ENCODE measurements at regions not wholly inside any gene's neighbourhood (a gene's known extent, or its start where the extent isn't known, plus 50 kb on each side); places are given as distances from the start of the nearest gene placed in this dataset.

DNA sequence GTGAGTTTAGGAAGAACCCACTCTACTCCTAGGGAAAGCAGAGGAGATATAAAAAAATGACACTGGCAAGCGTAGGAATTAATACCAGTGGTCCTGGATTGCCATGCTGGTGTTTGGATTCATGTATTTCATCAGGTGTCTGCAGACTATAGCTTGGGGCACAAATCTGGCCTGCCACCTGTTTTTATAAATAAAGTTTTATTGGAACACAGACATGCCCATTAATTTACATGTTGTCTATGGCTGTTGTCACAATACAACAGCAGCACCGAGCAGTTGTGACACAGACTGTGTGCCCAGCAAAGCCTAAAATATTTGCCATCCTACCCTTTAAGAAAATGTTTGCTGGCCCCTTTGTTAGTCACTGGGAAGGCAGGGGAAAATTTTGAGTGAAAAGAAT is 553.2 kb downstream of the VRK1 start:
- DNase-seq (ENCODE audit: low read depth, low spot score) = no peak

DNA sequence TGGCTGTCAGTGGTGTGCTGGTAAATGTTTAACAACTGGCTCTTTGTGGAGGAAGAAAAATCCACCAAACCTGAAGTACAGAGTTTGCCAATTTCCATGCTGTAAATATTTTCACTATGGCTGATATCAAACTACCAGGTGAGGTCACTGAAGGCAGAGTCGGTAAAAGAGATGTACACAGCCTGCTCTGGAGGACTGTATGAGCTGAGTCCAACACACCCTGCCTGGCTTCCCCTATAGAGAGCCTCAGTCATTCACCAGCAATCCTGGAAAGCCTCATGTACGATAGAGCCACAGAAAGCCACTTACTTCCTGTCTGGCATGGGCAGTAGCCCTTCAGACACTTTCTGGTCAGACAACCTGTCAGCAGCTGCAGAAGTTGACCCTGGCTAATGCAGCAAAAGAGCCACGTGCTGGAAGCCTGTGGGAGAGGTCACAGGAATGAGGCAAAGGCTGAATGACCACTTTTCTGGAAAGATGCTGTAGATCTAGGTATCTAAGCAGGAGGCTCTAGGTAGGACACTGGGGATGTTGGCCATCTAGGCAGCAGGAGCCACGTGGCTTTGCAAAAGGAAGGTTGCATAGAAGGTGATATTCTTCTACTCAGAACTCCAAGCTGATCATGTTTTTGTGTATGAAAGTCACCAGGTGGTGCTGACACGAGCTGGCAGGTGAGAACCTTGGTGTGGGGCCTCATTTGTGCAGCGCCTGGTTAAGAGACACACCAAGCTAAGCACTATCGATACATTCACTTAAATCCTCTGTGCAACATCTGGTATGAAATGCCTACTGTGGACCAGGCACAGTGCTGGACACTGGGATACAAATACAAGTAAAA is 553.9 kb downstream of the VRK1 start:
- no peak for DNase-seq (ENCODE audit: low read depth, low spot score)

DNA sequence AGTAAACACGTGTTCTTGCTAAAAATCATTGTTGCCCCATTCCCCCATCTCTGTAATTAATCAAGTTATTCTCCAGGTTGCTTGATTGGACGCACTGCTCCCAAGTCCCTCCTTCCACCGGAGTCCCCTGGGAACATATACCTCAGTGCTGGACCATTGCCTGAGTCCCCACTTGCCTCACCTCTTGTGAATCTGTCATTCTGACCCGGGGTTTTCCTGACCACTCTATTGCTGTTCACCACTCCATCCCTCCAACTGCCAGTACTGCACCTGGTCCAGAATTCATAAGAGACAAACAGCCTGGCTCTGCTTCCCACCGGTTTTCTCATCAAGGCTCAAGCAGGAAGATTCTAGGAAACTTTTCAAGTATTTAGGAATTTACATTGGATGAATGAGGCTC is 555.9 kb downstream of the VRK1 start:
- DNase-seq (ENCODE audit: low read depth, low spot score) = no peak

DNA sequence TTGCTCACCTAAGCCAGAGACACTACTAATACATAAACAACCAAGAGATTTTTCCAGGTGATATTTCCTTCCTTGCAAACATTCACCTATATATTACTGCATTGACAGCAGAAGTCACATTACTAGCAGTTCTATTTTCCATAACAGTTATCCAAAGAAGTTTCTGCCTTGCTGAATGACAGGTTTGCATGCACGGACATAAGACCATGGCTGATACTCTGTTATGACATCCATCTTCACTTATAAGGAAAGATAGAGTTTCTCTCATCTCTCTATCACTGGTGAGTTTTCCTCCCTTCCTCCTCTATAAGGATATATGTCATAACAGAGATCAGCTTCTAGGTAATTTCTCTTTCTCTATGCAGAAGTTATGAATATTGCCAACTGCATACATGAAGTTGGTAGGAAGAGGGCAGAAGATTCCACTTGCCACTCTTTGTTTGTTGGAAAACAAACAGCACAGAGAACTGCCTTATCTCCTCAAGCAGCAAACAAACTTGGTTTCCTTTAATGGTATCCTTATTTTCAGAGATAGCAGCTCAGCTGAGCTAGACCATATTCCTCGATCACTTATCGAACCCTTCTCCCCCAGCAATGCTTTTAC is 557.0 kb downstream of the VRK1 start:
- no peak for DNase-seq (ENCODE audit: low read depth, low spot score)

DNA sequence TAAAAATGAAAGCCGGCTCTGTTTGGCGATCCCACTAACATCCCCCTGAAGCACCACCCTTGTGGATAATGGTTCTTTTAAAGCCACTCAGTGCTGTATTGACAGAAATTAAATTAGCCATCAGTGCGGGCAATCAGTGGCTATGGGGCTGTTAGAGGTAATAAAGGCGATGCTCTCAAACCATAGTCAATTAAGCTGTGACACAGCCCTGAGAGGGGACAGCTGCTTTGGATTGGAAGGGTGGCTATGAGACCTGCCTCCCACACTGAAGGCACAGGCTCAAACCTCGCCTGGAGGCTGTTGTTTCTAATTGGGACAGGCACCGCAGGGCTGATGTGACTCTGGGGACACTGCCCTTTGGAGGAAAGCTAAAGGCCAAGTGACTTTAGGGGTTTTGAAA is 562.2 kb downstream of the VRK1 start:
- DNase-seq (ENCODE audit: low read depth, low spot score) = no peak

DNA sequence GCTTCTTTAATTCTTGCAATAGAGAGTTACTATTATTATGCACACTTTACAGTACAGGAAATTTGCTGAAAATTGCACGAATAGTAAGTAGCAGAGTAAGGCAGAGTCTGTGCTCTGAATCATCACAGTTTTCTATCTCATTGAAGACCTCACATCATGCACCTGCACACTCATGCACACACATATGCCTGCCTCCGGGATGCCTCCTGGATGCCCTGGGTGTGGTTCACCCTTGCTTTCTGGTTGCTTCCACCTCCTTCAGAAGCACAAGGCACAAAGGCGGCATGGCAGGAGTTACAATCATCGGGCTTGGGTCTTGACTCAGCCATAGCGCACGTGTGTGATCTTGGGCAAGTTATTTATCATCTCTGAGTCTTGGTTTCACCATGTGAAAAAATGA is 564.0 kb downstream of the VRK1 start:
- DNase-seq (ENCODE audit: low read depth, low spot score) = no peak

DNA sequence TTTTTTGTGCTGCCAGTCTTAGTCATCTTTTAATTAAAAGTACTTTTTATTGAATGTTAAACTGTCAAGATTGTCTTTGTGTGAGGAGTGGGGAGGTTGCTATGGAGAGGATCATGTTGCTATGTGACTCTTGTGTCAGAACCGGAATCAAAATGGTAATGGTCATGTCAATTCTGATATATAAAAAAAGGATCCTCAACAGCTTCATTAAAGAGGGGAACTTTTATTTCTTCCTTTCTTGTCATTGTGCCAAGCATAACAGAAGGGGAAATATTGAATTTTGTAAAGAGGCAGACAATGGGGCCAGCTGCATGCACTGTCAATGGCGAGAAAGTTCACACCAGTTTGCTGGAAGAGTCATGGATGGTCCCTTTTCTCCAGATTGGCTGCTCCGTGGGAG is 564.8 kb downstream of the VRK1 start:
- DNase-seq (ENCODE audit: low read depth, low spot score) = no peak

DNA sequence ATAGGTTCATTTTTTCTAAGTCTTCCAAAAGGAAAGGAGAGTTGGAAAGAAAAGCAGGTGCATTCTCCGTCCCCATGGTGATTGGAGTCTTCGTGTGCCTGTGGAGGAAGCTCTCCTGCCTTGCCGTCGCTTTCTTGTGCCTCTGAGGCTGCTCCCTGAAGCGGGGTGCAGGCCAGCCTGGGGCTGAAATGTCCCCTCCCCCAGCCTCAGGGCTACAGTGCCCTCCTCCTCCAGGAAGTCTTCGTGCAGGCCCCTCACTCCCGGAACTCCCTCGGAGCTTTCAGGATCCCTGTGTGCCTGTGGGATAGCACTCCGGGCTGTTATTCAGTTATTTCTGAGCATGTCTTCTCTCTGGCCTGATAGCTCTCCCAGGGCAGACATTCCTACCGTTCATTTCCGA is 569.2 kb downstream of the VRK1 start:
- DNase-seq (ENCODE audit: low read depth, low spot score) = no peak

DNA sequence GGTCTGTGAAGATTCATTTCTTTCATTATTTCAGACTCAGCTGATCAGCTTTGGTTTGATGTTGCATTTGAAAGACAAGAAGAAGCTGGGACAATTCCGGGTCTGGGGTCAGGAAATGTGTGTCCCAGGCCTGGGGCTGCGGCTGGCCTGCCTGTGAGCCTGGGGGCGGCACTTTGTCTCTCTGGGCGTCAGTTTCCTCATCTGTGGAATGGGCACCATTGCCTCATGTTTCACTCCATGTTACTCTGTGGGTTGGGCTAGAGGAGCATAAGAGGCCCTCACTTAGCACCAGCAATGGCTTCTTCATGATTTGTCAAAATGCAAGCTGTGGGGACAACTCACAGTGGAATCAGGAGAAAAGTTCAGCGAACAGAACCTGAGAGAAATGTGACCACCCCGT is 570.1 kb downstream of the VRK1 start:
- DNase-seq (ENCODE audit: low read depth, low spot score) = no peak

DNA sequence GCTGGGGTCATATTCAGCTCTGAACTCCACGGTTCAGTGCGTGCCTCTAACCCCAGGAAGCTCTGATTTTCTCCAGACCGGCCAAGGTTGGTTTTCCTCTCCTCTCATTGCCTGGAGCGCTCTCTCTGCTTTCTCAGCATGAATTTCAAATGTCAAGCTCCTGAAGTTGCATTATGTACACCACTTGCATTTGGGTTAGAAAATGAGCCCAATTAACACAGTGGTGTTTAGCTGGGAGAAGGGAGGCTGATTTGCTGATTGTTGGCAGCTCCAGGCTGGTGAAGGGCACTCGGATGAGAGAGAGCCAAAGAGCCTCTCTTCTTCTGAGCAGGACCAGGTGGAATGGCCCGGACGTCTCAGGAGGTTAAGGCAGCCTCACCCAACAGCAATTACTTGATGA is 570.9 kb downstream of the VRK1 start:
- DNase-seq (ENCODE audit: low read depth, low spot score) = no peak

DNA sequence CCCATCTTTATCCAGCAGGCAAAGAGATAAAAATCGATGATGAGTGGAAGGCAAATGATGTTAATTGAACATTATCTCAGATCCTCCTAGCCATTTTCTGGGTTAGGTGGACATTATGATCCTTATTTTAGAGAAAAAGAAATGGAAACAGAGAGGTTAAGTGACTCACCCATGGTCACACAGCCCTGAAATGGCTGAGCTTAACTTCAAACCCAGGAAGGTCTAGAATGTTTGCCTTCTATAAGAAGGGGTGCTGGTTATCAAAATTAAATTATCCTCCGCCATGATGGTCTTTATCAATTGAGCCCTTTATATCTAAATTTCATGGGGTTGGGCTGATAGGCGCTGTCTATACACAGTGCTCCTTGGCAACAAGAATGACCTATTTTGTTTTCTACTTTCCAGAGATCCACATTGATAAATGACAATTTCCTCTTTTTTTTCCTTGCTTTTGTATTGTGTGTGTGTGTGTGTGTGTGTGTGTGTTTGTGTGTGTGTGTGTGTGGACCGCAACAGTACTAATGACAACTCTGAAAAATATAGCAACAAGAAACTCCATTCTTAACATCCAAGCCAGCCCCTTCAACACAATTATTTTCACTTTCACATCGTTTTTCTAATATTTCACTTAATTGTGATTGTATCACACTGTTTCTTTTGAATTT is 571.9 kb downstream of the VRK1 start:
- DNase-seq (ENCODE audit: low read depth, low spot score) = no peak

DNA sequence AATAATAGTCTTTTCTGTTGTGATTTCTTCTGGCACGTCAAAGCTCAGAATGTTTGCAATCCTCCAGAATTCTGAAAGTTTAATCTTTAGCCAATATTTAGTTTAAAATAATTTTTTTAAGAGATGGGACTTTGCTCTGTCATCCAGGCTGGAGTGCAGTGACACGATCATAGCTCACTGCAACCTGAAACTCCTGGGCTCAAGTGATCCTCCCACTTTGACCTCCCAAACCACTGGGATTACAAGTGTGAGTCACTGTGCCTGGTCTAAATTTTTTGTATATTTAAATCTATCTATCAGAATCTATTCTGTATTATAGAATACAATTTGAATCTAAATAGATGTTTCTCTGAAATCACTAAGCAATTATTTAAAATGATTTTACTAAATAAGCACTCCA is 572.7 kb downstream of the VRK1 start:
- no peak for DNase-seq (ENCODE audit: low read depth, low spot score)

DNA sequence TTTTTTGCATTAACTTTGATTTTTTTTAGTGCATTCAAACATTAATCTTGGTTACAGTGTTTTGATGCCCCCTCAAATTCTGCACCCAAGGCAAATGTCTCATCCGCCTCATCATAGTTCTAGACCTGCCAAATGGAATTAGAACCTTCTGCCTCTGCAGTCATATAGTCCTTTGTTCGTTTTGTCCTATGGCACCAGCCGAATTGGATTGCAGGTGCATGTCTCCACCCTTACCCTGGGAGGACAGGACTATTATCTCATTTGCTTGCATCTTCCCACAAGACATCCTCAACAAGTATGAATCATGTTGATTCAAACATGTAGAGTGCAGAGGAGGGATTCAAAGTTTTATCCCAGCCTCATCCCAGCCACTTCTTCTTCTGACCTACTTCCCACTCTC is 579.1 kb downstream of the VRK1 start:
- DNase-seq (ENCODE audit: low read depth, low spot score) = no peak

DNA sequence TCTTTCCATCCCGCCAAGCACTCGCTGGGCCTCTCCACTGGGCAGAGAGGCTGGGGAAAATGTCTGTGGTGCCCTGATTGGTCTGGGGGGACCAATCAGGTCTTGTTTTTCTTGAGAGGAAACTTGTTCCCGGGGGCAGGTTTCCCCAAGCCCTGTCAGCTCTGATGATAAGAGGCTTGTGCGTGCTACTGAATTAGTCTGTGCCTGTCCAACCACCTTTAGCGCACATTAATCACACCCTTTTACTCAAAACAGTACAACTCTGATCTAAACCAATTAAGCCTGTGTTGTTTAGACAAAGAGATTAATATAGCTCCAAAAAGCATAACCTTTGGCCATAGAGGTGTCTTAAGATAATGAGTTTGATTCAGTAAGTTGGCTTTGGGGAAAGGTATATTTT is 580.4 kb downstream of the VRK1 start:
- no peak for DNase-seq (ENCODE audit: low read depth, low spot score)

DNA sequence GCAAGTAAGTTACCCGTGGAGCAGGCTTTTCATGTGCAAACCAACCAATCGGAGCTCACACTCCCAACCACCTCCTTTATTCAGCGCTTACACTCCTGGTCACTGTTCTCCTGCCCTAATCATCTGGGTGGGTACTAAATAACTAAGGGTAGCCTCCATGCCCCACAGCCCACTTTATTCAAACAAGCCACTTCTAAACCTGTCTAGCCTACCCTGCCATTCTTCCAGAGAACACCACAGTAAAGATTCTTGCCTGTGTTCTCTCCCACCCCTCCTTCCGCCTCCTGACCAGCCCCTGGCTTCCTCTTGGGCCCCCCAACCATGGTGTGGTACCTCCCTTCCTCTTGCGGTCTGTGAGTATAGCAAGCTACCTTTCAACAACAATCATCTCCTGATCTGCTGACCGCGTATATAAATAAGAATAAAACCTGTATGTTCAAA is 581.9 kb downstream of the VRK1 start:
- DNase-seq (ENCODE audit: low read depth, low spot score) = no peak

DNA sequence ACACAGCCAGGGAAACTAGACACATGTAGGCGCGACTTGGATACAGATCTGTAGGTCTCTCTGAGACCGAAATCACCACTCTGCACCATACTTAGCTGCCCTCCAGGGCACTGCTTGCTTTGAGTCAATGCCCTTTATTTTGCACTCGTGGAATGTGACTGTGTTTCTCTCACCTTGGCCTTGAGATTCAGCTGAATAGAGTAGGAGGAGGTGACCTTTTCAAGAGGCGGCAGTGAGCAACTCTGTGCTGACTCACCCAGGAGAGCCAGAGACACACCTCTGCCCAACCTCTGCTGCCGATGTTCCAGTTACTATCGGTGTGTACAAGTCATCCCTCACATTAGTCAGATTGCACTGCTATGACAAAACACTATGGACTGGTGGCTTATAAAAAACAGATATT is 583.4 kb downstream of the VRK1 start:
- DNase-seq (ENCODE audit: low read depth, low spot score) = peak; percentile 9

DNA sequence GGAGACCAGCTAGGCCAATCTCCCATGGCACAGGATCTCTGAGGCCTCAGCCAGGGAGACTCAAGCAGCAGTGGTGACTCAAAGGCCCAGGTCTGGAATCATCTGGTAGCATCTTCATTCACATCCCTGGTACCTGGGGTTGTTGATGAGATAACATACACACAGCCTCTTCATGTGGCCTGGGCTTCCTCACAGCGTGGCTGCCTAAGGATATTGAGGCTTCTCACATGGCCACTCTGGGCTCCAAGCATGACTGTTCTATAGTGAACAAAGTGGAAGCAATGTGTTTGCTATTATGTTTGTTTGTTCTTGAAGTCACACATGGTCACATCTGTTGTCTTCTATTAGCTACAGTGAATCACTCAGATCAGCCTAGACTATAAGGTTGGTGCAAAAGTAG is 584.1 kb downstream of the VRK1 start:
- no peak for DNase-seq (ENCODE audit: low read depth, low spot score)

DNA sequence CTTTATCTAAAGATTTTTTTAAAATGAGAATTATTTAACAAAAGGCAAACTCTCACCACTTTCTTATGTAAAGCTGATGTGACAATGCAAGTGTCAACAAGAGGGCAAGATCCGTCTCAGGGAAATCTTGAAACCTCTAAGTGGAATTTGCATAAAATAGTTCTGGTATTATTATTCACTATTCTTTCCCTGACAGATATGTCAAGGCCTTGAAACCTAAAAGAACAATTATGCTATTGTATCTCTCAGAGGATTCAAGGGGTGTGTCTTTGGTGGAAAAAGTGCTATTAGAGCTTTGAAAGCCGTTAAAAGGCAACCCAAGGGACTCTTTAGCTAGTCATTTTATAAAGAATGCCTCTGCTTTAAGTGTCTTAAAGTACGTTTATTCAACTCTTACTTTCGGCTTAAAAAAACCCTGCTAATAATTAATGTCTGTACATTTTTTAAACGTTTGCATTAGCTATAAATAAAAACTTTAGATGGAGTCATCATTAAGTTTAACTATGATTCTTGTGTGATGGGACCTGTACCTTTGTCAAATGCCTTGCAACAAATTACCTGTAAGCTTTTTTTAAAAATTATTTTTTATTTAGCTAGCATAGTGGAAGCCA is 585.5 kb downstream of the VRK1 start:
- DNase-seq (ENCODE audit: low read depth, low spot score) = no peak

DNA sequence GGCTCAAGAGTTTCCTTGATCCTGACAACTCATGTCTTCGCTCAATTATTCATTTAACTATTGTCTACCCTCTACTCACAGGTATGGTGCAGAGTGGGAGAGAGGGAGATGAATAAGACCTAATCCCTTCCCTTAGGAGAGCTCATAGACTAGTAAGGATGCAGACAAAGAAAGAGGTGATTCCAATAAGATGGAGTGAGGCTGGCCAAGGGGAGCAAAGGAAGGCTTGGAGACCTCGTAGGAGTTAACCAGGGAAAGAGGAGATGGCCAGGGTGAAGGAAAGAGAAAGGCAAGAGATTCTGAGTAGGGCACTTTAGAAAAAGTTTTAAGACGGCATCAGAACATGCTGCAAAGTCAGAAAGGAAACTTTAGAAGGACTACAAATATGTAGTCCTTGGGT is 588.5 kb downstream of the VRK1 start:
- no peak for DNase-seq (ENCODE audit: low read depth, low spot score)

DNA sequence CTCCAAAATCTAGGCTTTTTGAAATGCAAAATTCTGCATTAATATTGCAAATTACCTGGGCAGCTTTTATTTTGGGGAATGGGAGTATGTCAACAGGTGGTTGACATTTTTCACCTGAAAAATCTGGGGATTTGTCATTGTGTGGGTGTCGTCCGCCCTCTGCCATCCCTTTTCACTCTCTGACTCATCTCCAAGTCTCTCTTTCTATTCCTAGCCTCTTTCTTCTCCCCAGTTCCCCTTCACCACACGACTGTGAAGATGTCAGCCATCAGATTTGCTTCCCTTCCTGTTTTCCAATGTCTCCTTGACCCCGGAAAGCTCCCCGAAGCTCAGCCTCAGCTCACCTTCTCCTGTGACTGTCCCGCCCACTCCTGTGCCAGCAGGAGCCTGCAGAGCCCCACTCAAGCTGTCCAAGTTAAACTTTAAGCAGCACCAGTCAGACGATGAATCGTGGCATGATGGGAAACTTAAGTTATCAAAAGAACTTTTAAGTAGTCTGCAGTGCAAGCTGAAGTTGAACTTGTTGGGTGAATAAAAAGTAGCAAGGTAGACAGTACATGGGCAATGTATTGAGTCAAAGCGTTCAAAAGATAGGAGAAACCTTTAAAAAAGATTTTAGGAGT is 590.2 kb downstream of the VRK1 start:
- DNase-seq (ENCODE audit: low read depth, low spot score) = no peak

DNA sequence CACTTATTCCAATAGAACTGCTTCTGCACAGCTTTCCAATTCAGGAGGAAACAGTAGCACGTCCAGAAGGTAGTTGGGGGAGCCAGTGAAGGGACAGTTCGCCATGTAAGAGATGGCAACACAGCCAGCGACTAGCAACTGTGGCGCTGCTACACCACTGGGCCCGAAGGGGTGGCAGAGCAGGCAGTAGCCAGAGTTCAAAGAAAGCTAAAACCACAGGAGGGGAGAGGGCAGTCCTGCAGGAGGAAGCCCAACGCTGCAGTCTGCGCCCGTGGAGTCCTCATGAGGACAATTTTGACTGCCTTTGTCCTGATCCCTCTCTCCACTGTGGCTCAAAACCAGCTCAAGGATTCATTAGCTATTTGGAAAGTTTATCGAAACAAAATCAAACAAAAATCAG is 591.2 kb downstream of the VRK1 start:
- no peak for DNase-seq (ENCODE audit: low read depth, low spot score)

DNA sequence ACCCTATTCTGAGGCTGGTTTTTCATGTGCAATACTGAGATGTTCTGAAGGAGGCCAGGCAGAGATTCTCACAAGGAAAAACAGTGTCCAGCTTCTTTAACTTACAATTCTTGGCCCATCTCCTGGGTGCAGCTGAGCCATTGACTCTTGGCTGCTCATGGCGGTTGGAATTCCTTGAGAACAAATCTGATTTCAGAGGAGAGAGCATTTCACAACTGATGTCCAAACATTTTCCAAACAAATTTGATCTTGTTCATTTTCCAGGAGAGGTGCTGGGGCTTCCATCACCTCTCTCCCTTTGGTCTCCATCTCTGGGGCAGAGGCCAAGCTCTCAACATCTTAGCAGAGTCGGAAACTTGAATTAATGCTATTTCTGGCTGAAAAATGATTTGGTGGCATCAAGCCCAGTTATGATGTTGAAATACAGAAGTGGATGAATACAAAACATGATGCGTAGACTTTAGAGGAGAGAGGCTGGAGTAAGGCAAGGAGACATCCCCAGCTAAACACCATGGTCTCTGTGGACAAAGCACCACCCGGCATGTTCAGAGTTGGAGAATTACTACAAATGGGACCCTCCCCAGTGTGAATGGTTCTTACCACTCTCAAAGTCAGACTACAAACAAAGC is 593.0 kb downstream of the VRK1 start:
- DNase-seq (ENCODE audit: low read depth, low spot score) = no peak
